ENCODE measurements at regions not wholly inside any gene's neighbourhood (a gene's known extent, or its start where the extent isn't known, plus 50 kb on each side); places are given as distances from the start of the nearest gene placed in this dataset.

DNA sequence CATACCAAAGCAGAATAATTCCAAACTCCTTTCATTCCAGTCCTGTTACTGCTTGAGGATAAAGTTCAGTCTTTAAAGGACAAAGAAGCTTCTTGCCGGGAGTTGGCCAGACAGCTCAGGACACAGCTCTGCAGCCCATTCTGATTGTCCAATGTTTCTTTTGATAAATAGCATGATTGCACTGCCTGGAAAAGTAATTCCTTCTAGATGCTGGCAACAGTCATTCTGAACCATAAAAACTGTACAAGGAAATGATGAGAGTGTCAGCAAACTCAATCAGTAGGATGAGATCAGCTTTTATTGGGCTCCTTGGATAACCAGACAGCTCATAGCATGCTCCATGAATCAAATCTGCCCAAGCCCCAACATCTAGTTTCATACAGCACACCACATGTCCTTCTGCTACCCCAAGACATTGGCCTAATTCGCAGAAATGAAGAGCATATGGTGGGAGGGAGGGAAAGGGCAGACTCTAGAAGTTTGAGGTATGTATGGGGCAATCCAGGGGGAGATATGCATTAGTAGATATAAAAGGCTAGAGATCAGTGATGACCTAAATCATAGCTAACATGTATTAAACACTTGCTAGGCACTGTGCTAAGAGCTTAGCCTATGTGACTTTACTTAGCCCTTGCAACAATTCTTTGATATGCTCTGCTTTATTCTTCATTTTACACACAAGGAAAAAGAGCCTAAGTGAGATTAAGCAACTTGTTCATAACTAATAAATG is 219.9 kb upstream of the NREP start:
- H3K9me3 ChIP-seq (ENCODE audit: control insufficient read depth, insufficient read depth, low read length) = no peaks in the 10 kb centered on the region
- no peak overlapping the region for H3K4me3 Mint-ChIP-seq
- peaks cover 0 to 16% of the 10 kb centered on the region in 2 donors for H3K27me3 Mint-ChIP-seq (ENCODE audit: low read depth in 2 of 2)
- no peaks in the 10 kb centered on the region for H3K9me3 Mint-ChIP-seq
- no peak overlapping the region for H3K27ac Mint-ChIP-seq
- no peak overlapping the region for H3K27ac ChIP-seq (ENCODE audit: low read length)
- no peaks in the 10 kb centered on the region for H3K36me3 Mint-ChIP-seq
- no peaks in the 10 kb centered on the region for H3K4me1 ChIP-seq (ENCODE audit: control insufficient read depth, insufficient read depth, low read length)
- no peaks in the 10 kb centered on the region for H3K36me3 ChIP-seq (ENCODE audit: control insufficient read depth, insufficient read depth, low read length)
- H3K4me3 ChIP-seq (ENCODE audit: low read length) = no peak overlapping the region
- no peak for ATAC-seq
- intact Hi-C loops (cut with micrococcal nuclease) = no loop called here
- no peak for DNase-seq
- no peaks in the 10 kb centered on the region for H3K4me1 Mint-ChIP-seq
- TF ChIP-seq, protein P1, sequence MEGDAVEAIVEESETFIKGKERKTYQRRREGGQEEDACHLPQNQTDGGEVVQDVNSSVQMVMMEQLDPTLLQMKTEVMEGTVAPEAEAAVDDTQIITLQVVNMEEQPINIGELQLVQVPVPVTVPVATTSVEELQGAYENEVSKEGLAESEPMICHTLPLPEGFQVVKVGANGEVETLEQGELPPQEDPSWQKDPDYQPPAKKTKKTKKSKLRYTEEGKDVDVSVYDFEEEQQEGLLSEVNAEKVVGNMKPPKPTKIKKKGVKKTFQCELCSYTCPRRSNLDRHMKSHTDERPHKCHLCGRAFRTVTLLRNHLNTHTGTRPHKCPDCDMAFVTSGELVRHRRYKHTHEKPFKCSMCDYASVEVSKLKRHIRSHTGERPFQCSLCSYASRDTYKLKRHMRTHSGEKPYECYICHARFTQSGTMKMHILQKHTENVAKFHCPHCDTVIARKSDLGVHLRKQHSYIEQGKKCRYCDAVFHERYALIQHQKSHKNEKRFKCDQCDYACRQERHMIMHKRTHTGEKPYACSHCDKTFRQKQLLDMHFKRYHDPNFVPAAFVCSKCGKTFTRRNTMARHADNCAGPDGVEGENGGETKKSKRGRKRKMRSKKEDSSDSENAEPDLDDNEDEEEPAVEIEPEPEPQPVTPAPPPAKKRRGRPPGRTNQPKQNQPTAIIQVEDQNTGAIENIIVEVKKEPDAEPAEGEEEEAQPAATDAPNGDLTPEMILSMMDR (IDR thresholded peaks at IDR 0.05) = no peak
- H3K27me3 ChIP-seq (ENCODE audit: control insufficient read depth, insufficient read depth, low read length) = no peaks in the 10 kb centered on the region
- 92% methylated on average over 1 of the region's 2 CpGs for WGBS (ENCODE audit: insufficient coverage)

DNA sequence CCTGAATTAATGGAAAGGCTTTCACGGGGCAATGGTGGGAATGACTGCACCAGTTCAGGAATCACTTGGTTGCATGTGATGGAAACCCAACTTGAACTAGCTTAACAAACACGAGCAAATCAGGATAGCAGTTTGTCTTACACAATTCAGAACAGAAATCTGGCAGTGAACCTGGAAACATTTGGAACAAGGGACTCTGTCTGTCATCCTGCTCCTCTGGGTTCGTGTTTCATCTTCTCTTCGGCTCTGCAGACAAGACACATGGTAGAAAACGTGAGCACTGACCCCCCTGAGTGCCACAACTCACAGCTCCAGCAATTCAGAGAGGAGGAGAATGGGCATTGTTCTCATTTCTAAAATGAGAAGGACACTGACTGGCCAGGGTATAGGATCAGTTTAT is 218.1 kb upstream of the NREP start:
- no peak overlapping the region for H3K4me3 ChIP-seq (ENCODE audit: low read length)
- H3K27ac Mint-ChIP-seq = no peak overlapping the region
- no peak overlapping the region for H3K4me3 Mint-ChIP-seq
- H3K36me3 ChIP-seq (ENCODE audit: control insufficient read depth, insufficient read depth, low read length) = no peaks in the 10 kb centered on the region
- 75% methylated on average over 5 of the region's 5 CpGs for WGBS (ENCODE audit: insufficient coverage)
- TF ChIP-seq, protein P1 (IDR thresholded peaks at IDR 0.05) = no peak
- no peaks in the 10 kb centered on the region for H3K9me3 ChIP-seq (ENCODE audit: control insufficient read depth, insufficient read depth, low read length)
- peaks cover 0 to 24% of the 10 kb centered on the region in 2 donors for H3K27me3 Mint-ChIP-seq (ENCODE audit: low read depth in 2 of 2)
- DNase-seq (no peak), ATAC-seq (no peak)
- H3K27me3 ChIP-seq (ENCODE audit: control insufficient read depth, insufficient read depth, low read length) = no peaks in the 10 kb centered on the region
- no peaks in the 10 kb centered on the region for H3K9me3 Mint-ChIP-seq
- H3K36me3 Mint-ChIP-seq = no peaks in the 10 kb centered on the region
- H3K27ac ChIP-seq (ENCODE audit: low read length) = no peak overlapping the region
- H3K4me1 ChIP-seq (ENCODE audit: control insufficient read depth, insufficient read depth, low read length) = no peaks in the 10 kb centered on the region
- no peaks in the 10 kb centered on the region for H3K4me1 Mint-ChIP-seq
- intact Hi-C loops (cut with micrococcal nuclease) = no loop called here

DNA sequence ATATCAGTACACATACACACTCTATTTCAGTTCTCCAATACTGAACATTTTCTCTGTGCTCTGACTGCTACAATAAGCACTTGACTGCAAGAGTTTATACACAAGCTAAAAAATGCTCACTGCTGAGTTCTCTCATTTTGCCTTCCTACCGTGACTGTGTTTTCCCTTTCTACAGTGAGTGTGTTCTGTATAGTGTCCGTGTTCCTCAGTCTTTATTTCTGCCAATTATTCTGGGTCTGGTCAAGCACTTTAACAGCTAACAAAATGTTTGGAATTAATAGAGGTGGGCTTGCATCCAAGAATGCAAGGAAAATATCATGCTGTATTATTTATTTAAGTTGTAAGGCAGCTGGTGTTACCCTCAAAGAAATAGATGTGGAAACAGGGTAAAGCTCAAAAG is 217.0 kb upstream of the NREP start:
- Histone ChIP-seq H3K4me3 (ENCODE audit: low read length) (no peak overlapping the region), H3K27ac (ENCODE audit: low read length) (no peak overlapping the region), H3K4me1 (ENCODE audit: control insufficient read depth, insufficient read depth, low read length) (no peaks in the 10 kb centered on the region), H3K27me3 (ENCODE audit: control insufficient read depth, insufficient read depth, low read length) (no peaks in the 10 kb centered on the region), H3K36me3 (ENCODE audit: control insufficient read depth, insufficient read depth, low read length) (no peaks in the 10 kb centered on the region), H3K9me3 (ENCODE audit: control insufficient read depth, insufficient read depth, low read length) (no peaks in the 10 kb centered on the region)
- Mint-ChIP-seq H3K27me3 (ENCODE audit: low read depth in 2 of 2) (peaks cover 0 to 24% of the 10 kb centered on the region in 2 donors), H3K4me3 (no peak overlapping the region), H3K4me1 (no peaks in the 10 kb centered on the region), H3K27ac (no peak overlapping the region), H3K9me3 (no peaks in the 10 kb centered on the region), H3K36me3 (no peaks in the 10 kb centered on the region)
- intact Hi-C loops (cut with micrococcal nuclease) = no loop called here
- DNase-seq (no peak), ATAC-seq (no peak)
- TF ChIP-seq, protein P1 (IDR thresholded peaks at IDR 0.05) = no peak
- WGBS (ENCODE audit: insufficient coverage) = 93% methylated on average over 2 of the region's 2 CpGs

DNA sequence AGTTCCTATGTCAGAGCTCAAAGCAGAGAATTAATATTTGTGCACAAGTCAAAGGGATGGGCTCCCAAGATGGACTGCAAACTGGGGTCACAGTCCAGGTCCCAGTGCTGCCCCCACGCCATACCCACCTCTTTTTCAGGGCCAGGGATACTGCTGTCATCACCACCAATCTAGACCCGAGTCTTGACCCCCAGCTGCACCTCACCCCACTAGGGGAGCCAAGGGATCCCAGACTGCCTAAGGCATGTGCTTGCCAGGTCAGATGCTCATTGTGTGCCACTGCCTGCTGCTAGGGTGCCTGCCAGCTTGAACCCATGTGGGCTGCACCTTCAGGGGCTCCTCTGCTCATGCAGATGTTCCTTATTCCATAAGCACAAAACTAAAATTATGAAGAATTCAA is 215.6 kb upstream of the NREP start:
- Histone ChIP-seq H3K9me3 (ENCODE audit: control insufficient read depth, insufficient read depth, low read length) (no peaks in the 10 kb centered on the region), H3K4me1 (ENCODE audit: control insufficient read depth, insufficient read depth, low read length) (no peaks in the 10 kb centered on the region), H3K4me3 (ENCODE audit: low read length) (no peak overlapping the region), H3K27ac (ENCODE audit: low read length) (no peak overlapping the region), H3K36me3 (ENCODE audit: control insufficient read depth, insufficient read depth, low read length) (no peaks in the 10 kb centered on the region), H3K27me3 (ENCODE audit: control insufficient read depth, insufficient read depth, low read length) (no peaks in the 10 kb centered on the region)
- H3K36me3 Mint-ChIP-seq = no peaks in the 10 kb centered on the region
- ATAC-seq = no peak
- TF ChIP-seq, protein P1 (IDR thresholded peaks at IDR 0.05) = no peak
- no peaks in the 10 kb centered on the region for H3K4me1 Mint-ChIP-seq
- peaks cover 0 to 24% of the 10 kb centered on the region in 2 donors for H3K27me3 Mint-ChIP-seq (ENCODE audit: low read depth in 2 of 2)
- DNase-seq = no peak
- H3K4me3 Mint-ChIP-seq = no peak overlapping the region
- WGBS (ENCODE audit: insufficient coverage) = 80% methylated on average over 2 of the region's 2 CpGs
- H3K27ac Mint-ChIP-seq = no peak overlapping the region
- H3K9me3 Mint-ChIP-seq = no peaks in the 10 kb centered on the region
- intact Hi-C loops (cut with micrococcal nuclease) = no loop called here
